CD4-positive, alpha-beta T cell treated with Interleukin-17A for 4 hours (primary cell): ENCODE measurements at regions not wholly inside any gene's neighbourhood (a gene's known extent, or its start where the extent isn't known, plus 50 kb on each side); places are given as distances from the start of the nearest gene placed in this dataset.

Source experiments
- DNase-seq: peaks from one replicate; pipeline ENCODE4 v3.0.0-alpha.2; 2020; ENCODE audit warnings: mixed read lengths

DNA sequence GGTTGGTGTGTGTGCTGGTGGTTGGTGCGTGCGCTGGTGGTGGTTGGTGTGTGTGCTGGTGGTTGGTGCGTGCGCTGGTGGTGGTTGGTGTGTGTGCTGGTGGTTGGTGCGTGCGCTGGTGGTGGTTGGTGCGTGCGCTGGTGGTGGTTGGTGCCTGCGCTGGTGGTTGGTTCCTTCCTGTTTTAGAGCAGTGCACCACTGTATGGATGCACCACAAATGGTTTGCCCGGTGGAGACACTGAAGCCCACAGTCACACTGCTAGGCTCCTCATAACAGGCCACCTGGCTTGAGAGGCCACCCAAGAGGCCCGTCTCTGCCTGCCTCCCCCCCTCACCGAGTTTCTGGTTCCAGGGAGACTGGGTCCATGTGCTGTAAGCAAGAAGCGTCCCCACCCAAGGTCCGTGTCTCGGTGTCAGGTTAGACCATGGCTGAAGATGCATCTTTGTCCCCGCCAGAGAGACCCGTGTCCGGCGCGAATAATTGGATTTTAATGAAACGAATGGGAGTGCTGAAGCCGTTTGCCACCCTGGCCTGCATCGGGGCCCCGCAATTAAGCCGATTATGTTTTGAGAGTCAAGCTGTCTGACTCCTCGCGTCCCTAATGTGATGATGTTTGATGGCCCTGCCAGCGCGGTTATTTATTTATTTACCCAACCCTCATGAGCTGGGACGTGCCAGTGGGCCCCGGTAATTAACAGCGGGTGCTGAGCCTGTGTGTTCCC lies 161.3 kb upstream of the GSE1 start:
- peak; percentile 15 for DNase-seq

- DNase-seq, result no peak
These were observed 160.5 kb upstream of the GSE1 start for GRCh38 chr16:85452364-85453193.

DNA sequence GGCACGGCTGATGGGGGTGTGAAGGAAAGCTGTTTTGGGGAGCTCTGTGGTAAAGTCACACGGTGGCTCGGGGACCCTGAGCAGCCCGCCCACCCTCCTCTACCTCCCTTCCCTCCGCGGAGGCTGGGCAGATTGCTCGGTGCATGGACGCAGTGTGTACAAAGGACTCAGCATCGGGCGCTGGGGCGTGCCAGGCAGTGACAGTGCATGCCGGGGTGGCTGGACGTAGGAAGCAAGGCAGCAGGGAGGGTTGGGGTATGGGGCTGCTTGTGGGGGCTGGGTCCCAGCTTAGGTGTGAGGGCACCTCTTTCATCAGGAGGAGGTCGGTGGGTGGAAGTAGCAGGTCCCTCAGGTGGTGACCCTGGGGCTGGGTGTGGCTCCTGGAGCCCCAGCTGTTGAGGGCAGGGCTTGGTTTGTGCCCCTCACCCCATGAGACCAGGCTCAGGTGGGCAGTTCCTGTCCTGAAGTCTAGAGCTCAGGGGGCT lies 159.9 kb upstream of the GSE1 start:
- DNase-seq, result no peak

GRCh38 chr16:85453703-85454102 lies 159.4 kb upstream of the GSE1 start:
- no peak for DNase-seq

GRCh38 chr16:85454171-85454872 lies 158.8 kb upstream of the GSE1 start:
- DNase-seq, result no peak

GRCh38 chr16:85455534-85455933 lies 157.6 kb upstream of the GSE1 start:
- DNase-seq, result no peak

GRCh38 chr16:85457366-85457765 lies 155.8 kb upstream of the GSE1 start:
- DNase-seq, result no peak

DNA sequence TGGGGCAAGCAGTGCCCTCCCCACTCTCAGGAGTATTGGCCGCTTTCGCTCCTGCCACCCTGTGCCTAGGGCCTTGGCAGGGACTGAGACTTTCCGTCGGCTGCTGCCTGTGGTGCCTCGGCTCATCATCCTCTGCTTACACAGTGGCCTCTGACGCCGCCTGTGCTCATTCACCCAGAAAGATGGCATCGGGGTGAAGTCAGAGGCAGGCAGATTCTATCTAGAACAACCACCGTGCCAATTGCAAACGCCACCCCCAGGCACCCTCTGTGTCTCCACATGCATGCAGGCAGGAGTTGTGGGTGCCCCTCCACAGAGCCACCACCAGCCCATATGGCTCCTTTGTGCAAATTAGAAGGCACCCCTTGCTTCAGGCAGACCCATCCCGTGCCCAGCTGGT lies 154.2 kb upstream of the GSE1 start:
- DNase-seq, result no peak

GRCh38 chr16:85459529-85460251 lies 153.4 kb upstream of the GSE1 start:
- no peak for DNase-seq

DNA sequence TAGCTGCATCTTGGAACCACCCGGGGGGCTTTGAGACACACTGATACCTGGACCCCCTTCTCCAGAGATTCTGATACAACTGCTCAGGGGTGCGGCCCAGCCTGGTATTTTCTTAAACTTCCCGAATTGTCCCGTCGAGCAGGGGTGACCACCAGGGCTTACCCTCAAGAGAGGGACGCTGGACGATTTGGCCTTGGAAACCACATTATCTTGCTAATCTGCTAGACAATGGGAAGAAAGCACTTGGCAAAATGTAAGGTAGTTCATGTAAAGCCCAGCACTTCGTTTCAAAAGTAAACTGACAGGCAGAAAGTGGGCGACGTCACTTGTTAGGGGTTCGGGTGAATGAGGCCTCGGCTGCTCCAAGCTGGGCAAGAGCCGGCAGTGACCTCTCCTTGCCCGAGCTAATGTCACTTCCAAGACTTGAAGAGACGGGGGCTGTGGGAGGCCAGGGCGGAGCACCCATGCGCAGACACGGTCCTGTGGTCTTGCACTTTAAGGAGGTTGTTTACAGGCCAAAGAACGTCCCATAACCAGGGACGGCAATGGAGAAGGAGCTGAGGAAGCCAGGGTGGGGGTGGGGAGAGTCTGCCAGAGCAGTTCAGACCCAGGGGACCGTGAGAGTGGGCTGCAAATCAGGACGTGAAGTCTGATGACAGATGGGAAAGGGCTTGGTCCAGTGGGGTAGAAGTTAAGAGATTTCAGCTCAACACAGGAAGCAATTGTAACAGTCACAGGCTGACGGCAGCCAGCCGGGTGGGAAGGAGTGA lies 152.7 kb upstream of the GSE1 start:
- no peak for DNase-seq

DNA sequence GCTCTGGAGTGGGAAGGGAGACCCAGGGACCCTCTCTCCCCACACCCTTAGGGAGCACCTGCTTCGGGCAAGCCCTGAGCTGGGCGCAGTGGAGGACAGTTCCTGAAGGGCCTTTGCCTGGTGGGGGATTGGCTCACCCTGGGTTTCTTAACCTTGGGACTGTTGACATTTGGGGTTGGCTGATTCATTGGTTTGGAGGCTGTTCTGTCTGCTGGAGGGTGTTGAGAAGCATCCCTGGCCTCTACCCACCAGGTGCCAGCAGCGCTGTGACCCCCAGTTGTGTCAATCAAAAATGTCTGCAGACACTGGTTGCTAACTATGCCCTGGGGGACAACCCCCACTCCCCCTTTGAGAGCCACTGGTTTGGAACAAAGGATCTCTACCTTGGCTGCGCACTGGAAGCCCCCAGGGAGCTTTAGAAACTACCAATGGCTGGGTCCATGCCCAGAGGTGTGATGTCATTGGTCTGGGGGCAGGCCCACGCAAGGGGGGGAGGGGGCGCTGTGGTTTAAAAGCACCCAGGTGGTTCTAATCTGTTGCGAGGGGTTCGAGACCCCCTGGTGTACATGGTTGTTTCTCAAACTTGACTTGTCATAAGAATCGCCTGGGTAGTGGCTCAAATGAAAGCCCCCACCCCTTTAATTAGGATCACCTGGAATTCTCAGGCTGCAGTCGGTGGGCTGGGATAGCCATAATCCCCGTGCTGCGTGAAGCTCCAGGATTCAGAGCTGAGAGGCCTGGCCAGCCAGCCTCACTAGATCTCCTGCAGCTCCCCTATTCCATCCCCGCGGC lies 151.9 kb upstream of the GSE1 start:
- no peak for DNase-seq

GRCh38 chr16:85461814-85462713 lies 151.1 kb upstream of the GSE1 start:
- DNase-seq, result peak; percentile 50

DNA sequence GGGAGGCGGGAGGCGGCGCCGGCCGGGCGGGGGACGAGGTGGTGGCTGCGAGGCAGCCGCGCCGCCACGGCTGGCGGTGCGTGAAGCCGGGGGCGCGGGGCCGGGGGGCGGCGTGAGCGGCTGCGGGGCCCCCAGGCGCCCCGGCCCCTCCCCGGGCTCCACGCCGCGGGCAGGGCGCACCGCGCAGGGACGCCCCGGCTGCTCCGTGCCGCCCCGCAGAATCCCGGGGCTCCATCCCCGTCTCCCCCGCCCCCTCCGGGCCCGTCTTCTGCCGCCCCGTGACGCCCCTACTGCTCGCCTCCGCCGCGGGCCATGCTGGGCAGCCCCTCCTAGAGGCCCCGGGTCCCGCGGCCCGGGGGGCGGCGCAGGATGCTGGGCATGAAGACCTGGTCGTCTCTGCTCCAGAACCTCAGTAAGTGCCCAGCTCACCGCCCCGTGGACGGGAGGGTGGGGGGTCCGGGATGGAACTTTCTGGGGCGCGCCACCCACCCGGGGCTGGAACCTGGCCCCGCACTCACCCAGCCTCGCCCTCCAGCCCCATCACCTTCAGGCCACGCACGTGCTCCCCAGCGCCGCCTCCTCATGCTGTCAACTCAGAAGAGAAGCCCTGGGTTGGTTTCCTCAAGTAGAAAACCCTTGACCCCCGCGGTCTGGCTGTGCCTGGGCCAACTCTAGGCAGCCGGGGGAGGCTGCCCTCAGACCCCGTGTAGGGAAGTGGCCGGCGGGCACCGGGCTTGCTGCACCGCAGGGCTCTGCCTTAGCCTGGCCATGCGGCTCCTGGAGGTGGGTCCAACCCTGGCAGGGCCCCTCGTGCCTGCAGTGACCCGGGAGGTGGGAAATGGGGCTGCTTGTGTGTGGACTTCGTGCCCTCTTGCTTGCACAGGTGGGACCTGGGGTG lies 150.2 kb upstream of the GSE1 start:
- DNase-seq, result no peak

DNA sequence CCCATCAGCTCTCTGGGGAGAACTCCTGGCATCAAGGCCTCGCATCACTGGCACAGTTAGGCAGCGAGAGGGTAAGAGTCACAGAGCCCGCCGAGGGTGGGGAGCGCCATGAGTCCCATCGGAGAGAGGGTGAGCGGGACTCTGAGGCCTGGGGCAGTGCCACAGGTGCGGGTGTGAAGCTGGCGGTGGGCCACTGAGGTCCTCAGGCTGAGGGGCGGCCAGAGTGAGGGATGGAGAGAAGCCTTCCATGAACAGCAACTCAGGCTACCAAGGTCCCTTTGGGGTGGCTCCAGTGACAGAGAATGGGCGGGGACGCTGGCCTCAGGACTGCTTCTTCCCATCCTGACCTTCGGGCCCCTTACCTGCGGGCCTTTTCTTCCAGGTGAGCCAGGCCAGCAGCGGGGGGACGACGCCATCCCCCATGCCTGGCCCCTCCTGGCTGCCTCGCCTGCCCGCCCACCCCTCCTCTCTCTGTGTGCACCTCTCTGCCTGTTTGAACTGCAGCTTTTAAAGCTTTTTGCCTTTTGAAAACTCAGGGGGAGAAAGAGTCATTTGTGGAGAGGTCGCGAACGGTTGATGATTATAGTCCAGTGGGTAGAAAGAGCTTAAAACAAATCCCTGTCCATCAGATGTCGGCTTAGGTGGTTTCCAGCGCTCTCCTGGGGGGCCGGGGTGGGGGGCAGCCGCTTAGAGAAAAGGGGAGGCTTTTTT lies 149.3 kb upstream of the GSE1 start:
- DNase-seq, result no peak

DNA sequence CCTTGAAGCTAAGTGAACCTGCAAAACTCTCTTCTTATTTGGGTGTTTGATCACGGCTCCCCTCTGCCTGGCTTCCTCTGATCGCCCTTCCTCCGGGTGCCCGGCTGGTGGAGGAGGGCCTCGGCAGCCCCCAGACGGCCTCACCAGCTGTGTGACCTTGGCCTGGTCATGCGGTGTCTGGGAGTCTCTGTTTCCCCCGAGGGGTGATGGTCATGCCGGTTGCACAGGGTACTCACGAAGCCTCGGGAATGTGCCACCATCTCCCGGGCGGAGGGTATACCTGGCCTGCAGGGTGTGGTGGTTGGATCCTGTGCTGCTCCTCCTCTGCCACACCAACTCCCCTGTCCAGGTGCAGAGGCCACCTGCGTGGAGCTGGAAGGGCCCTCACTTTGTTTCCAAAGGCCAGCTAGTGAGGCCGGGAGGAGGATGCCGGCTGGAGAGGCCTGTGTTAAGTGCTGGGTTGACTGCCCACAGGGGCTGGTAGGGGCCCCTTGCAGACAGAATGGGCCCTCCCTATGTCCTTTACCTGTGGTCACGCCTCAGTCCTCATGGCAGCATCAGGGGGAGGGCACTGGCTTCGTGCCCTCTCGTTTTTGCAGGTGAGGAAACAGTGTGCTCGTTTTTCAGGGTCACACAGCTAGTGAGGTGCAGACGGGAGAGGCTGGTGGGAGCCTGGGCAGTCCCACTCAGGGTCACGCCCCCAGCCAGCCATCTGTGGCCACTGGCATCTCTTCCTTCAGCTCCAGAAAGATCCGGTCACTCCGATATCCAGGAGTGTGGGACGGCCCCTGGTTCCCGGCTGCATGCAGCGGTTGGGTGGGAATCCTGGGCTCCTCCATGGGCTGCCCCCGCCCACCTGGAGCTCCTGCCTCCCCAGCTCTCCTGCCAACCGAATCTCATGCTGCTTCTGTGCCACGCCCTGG lies 148.5 kb upstream of the GSE1 start:
- no peak for DNase-seq

DNA sequence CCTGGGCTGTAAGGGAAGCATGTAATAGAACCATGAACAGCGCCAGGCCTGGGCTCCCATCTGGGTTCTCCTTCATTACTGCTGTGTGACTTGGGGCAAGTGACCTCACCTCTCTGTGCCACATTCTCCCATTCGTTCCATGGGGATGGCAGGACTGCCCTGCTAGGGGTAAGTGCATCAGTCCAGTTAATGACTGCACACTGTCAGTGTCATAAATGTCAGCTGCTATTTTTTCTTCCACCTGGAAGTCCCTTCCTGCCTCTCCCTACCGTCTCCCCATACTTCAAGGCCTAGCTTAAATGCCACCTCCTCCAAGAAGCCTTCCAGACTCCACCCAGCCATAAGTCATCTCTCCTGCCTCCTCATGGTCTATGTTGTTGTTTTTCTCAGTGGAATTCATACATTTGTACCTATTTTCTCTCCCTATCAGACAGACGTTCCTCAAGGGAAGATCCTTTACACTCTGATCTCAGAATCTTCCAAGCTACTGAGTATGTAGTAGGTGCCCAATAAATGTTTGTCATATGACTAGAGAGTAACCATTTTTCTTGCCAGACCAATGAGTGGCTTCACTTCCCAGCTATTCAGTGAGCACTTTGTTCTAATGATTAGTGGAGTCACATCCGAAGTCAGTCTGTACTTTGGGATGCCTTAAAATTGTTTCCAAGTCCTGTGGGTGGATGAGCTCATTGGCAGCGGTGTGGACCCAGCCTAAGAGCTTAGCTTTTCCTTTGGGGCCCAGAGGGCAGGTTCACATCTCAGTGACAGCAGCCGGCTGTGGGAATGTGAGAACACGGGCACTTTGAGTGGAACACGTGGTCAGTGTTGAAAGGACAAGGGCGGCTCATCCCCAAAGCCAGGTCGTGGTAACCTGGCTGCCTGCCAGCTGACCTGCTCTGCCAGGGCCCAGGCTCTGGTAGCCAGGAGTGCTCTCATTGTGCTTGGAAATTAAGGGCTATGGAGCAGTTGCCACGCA lies 147.5 kb upstream of the GSE1 start:
- DNase-seq, result no peak
